Astrocyte of the spinal cord (primary cell): ENCODE measurements at regions not wholly inside any gene's neighbourhood (a gene's known extent, or its start where the extent isn't known, plus 50 kb on each side); places are given as distances from the start of the nearest gene placed in this dataset.

Experiments used
- DNase-seq: peaks from one replicate; pipeline ENCODE4 v3.0.0; 2011; ENCODE audit warnings: low read depth, low spot score
- H3K4me3 ChIP-seq: 2 replicates; pipeline ENCODE4 v1.5.1; 2011; ENCODE audit warnings: low read depth, mild to moderate bottlenecking, low read length, moderate library complexity
- CTCF ChIP-seq: IDR thresholded peaks from 2 replicates; pipeline ENCODE4 v1.5.1; 2012; ENCODE audit warnings: low read depth, mild to moderate bottlenecking, low read length, inconsistent platforms
- in situ Hi-C: cut with HindIII; loops from 2 replicates; pipeline ENCODE4 v1.10.0; 2017; ENCODE audit warnings: low sequenced_read_pairs

- no peak for DNase-seq
- no peak overlapping the region for H3K4me3 ChIP-seq
- in situ Hi-C loops: no loop called here
- TF ChIP-seq CTCF: no peak
Observed at GRCh38 chr6:156313037-156313436, 464.1 kb upstream of the ARID1B start.

- H3K4me3 ChIP-seq: no peak overlapping the region
- DNase-seq: no peak
- TF ChIP-seq CTCF: no peak
- in situ Hi-C loops: no loop called here
Observed at GRCh38 chr6:156311291-156311690, 465.9 kb upstream of the ARID1B start.

DNA sequence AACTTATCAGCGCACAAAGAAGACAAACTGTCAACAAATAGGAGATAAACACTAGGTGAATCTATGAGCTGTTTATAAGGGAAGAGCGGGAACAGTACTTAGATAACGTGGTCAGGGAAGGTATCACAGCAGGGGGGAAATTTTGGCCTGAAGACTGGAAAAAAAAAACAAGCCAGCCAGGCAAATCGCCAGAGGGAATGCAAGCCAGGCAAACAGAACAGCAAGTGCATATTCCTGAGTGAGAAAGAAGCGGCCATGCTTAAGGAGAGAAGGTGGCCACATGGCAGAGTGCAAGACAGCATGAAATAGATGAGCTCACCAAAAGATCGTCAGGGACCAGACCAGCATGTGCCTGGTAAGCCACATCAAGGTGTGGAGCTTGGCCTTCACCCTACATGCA, 466.5 kb upstream of the ARID1B start:
- in situ Hi-C loops: no loop called here
- no peak for DNase-seq
- no peak for TF ChIP-seq CTCF
- H3K4me3 ChIP-seq: no peak overlapping the region

DNA sequence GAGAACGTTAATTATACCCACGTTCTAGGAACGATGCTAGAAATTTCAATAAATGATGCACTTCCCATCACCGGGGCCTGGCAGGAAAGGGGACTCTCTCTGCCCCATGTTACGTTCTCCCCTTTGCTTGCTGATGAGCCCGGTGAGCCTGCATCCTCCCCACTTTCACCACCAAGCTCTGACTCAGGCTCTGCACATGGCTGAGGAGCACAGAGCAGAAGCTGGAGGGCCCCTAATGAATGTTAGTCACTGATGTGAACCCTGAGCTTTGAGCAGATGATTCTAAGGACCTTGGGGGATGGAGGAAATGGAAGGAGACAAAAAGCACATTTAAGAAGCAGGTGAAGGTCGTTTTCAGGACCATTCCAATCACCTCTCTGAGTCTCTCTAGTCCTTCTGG, 468.2 kb upstream of the ARID1B start:
- TF ChIP-seq CTCF: no peak

GRCh38 chr6:156308604-156309003, 468.6 kb upstream of the ARID1B start:
- H3K4me3 ChIP-seq: no peak overlapping the region
- in situ Hi-C loops: no loop called here
- TF ChIP-seq CTCF: no peak
- no peak for DNase-seq

More for the DNA sequence above, 468.2 kb upstream of the ARID1B start:
- no peak for DNase-seq
- in situ Hi-C loops: no loop called here
- H3K4me3 ChIP-seq: no peak overlapping the region

DNA sequence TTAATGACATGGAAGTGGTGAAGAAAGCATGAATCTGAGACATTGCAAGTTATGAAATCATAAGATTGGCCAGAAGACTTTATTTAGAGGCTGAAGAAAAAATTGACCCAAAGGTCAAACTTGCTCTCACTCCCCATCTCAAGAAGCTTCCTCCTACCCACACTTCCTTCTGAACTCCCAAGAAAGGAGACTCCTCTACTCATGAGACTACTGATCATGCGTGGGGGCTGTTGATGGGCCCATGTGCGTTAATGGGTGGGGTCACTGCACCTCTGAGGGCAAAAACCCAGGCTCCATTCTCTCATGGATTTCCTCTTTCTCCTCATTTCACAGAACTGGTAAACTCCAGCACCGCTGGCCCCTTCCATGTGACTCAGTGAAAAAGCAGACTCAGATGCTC, 470.6 kb upstream of the ARID1B start:
- DNase-seq: no peak
- no peak for TF ChIP-seq CTCF
- no peak overlapping the region for H3K4me3 ChIP-seq
- in situ Hi-C loops: no loop called here

DNA sequence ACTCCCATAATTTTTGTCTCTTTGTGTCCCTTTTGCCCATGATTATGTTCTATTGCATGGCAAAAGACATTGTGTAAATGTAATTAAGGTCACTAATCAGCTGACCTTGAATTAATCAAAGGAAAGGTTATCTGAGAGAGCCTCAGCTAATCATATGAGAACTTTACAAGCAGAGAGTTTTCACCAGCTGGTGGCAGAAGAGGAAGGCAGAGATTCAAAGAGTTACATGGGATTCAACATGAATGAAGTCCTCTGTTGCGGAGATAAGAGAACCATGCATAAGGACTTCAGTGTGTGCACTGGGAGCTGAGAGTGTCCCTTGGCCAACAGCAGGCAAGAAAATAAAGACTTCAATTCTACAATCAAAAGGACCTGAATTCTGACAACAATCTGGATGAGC, 494.1 kb upstream of the ARID1B start:
- no peak for DNase-seq
- in situ Hi-C loops: no loop called here
- no peak overlapping the region for H3K4me3 ChIP-seq
- no peak for TF ChIP-seq CTCF
